ENCODE measurements at regions not wholly inside any gene's neighbourhood (a gene's known extent, or its start where the extent isn't known, plus 50 kb on each side); places are given as distances from the start of the nearest gene placed in this dataset.

DNA sequence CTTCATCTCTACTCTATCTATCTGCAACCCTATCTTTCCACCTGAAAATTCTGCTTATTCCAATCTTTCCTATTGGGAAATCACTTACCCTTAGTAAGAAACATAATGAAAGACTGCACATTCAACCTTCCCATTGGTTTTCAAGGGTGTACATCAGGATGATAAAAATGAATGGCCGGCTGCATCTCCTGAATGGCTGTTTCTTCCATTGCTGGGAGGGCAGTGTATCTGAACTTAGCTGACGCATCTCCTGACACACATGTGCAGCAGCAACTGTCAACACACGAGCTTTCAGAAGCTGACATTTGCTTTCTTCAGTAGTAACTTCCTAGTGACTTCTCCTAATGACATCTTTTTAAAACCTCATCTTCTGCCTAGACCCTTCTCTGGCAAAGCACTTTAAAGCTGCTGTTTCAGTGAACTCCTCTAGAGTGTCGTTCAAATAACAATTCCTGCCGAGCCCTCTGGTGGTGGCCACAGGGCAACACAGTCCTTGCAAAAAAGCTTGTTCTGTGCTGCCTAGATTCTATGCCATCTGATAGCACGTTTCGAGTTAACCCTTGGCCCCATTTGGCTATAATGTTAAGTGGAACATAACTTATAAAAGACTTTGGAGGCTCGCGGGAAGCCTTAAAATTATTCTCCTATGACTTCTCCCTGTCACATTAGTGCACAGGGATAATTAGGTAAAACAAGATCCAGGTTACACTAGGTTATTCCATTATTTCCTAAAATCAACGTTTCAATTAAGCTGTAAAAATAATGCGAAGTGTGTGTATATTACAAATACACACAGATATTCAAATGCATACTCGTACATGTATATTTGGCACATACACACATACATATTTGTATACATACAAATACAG is 2340.7 kb downstream of the PCDH7 start:
- no peaks in the 10 kb centered on the region for H3K36me3 ChIP-seq
- intact Hi-C loops (cut with DNase I), result no loop called here
- peak; percentile 90 to 97 (median 95) for ATAC-seq
- DNase-seq, result peak; percentile 34 to 60 (median 43)
- H3K4me1 ChIP-seq, result peaks cover 0 to 9% (median 2%) of the 10 kb centered on the region in 4 donors
- WGBS (ENCODE audit: insufficient coverage, low coverage, low lambda C conversion rate, missing lambda C conversion rate), result 36% methylated on average over 12 of the region's 12 CpGs
- no peaks in the 10 kb centered on the region for H3K27me3 ChIP-seq
- no peak overlapping the region for H3K4me3 ChIP-seq
- no peaks in the 10 kb centered on the region for H3K9me3 ChIP-seq
- H3K27ac ChIP-seq, result no peak overlapping the region
- TF ChIP-seq CTCF (IDR thresholded peaks at IDR 0.05) (peak; percentile 67 to 72 (median 70)), POLR2A (IDR thresholded peaks at IDR 0.05) (no peak)

GRCh38 chr4:33061727-33062126 is 2341.6 kb downstream of the PCDH7 start:
- H3K36me3 ChIP-seq, result no peaks in the 10 kb centered on the region
- no peaks in the 10 kb centered on the region for H3K27me3 ChIP-seq
- no peak overlapping the region for H3K27ac ChIP-seq
- intact Hi-C loops (cut with DNase I), result no loop called here
- H3K9me3 ChIP-seq, result no peaks in the 10 kb centered on the region
- peaks cover 0 to 9% (median 2%) of the 10 kb centered on the region in 4 donors for H3K4me1 ChIP-seq
- ATAC-seq (peak in 3 of 4 donors; percentile 48 to 70 (median 61)), DNase-seq (no peak)
- H3K4me3 ChIP-seq, result no peak overlapping the region
- TF ChIP-seq POLR2A (IDR thresholded peaks at IDR 0.05) (no peak), CTCF (IDR thresholded peaks at IDR 0.05) (no peak)

GRCh38 chr4:33062155-33062806 is 2342.1 kb downstream of the PCDH7 start:
- 50% methylated on average over 3 of the region's 3 CpGs for WGBS (ENCODE audit: insufficient coverage, low coverage, low lambda C conversion rate, missing lambda C conversion rate)

DNA sequence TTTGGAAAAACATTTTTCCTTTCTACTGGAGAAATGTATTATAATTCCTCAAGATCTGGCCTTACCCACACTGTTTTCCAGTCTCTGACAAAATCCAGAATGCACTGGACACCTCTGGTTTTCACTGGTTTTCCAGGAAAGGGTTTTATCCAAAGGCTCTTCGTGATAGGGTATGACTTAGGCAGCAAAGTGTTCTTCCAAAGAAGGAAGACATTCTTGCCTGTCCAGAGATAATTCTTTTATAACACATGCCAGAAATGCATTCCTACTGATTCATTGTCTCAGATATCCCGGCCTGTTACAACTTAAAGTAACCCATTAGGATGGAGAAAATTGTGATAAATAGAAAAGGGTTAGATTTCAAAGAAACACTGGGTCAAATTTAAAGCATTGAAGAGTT is 2343.1 kb downstream of the PCDH7 start:
- intact Hi-C loops (cut with DNase I), result no loop called here
- Histone ChIP-seq H3K27me3 (no peaks in the 10 kb centered on the region), H3K27ac (no peak overlapping the region), H3K36me3 (no peaks in the 10 kb centered on the region), H3K4me1 (peaks cover 0 to 9% (median 2%) of the 10 kb centered on the region in 4 donors), H3K9me3 (no peaks in the 10 kb centered on the region), H3K4me3 (no peak overlapping the region)
- TF ChIP-seq CTCF (IDR thresholded peaks at IDR 0.05) (no peak), POLR2A (IDR thresholded peaks at IDR 0.05) (no peak)
- ATAC-seq (no peak), DNase-seq (no peak)
- WGBS (ENCODE audit: insufficient coverage, low coverage, low lambda C conversion rate, missing lambda C conversion rate), result 42% methylated on average over 2 of the region's 2 CpGs

More at GRCh38 chr4:33062155-33062806, 2342.1 kb downstream of the PCDH7 start:
- H3K4me1 ChIP-seq, result peaks cover 0 to 9% (median 2%) of the 10 kb centered on the region in 4 donors
- intact Hi-C loops (cut with DNase I), result no loop called here
- no peaks in the 10 kb centered on the region for H3K27me3 ChIP-seq
- no peak for TF ChIP-seq POLR2A (IDR thresholded peaks at IDR 0.05)
- no peak for TF ChIP-seq CTCF (IDR thresholded peaks at IDR 0.05)
- H3K36me3 ChIP-seq, result no peaks in the 10 kb centered on the region
- H3K27ac ChIP-seq, result no peak overlapping the region
- H3K4me3 ChIP-seq, result no peak overlapping the region
- no peaks in the 10 kb centered on the region for H3K9me3 ChIP-seq
- DNase-seq, result no peak
- ATAC-seq, result peak in 3 of 4 donors; percentile 35 to 66 (median 42)

Data from right lobe of liver (tissue), 6 donors.